HUDEP-2 (cell line): ENCODE measurements at regions not wholly inside any gene's neighbourhood (a gene's known extent, or its start where the extent isn't known, plus 50 kb on each side); places are given as distances from the start of the nearest gene placed in this dataset.

Source experiments
- DNase-seq, 76 experiments: peaks; one replicate each; lab custom pipeline; 2025; ENCODE audit not compliant: unreplicated experiment in 76 of 76; lab: John Stamatoyannopoulos, UW

DNA sequence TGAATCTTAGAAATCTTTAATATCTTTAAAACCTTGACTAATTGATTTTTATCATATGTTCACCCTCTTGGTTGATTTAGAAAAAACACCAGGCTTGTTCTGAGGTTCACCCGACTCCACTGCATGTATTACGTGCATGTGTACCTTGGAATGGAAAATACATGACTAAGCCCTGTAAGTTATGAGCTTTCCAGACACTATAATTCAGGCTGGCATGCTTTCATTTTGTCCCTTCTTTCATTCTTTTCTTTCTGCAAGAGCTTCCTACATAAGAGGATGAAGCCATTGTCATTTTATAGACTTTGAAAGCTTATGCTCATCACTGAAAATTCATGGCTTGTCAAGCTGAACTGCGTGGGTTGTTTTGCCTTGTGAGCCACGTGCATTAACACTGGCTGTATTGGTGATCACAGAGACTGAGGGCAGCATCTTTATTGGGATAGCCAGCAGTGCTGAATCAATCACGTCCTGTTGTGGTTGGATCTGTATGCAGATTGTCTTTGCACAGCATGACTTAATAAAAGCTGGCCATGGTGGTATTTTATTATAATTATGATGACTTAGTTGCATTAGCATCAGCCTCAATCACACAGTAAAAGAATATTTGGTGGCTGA lies 141.9 kb downstream of the SLIT2 start:
- no peak for DNase-seq

DNA sequence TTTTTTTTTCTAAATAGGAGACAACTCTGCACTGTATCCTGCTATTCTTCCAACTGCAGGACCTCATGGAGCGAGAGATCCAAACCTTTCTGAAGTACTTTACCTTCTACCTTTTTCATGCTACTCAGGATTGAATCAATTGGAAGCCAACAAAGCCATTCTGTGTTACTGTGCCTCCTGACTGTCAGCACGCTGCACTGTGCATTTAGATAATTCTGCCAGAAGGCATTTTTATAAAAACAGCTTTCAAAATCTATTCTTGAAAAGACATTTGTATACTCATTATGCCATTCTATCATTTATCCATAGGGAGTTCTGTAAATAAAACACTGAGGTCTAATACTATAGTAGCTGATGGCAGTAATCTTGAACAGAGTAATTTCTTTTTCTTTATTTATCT lies 142.8 kb downstream of the SLIT2 start:
- no peak for DNase-seq

DNA sequence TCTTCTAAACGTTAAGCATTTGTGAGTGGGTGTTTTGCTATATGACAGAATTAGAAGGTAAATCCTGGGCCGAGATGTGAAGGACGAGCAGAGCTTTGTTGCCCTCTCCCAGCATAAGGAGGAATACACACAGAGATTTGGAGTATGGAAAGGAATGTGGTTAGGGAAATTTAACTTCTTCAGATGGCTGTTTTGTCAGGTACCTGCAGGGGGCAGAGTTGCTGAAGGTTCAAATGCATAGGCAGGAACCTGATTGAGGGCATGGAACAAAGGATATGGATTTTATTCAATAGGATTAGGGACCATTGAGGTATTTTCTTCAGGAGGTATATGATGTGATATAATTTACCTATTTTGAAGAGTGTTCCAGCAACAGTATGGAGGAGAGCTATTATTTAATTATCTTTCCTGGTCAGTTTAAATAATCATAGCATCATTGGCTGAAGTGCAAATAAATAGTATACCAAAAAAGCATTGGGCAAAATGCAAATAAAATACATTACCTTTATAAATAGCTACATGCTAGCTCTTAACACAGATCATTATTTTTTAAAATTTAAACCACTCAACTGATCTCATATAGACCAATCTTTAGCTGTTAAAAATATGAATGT lies 143.6 kb downstream of the SLIT2 start:
- DNase-seq = peak in 27 of 76 experiments; percentile 0 to 37 (median 7)

DNA sequence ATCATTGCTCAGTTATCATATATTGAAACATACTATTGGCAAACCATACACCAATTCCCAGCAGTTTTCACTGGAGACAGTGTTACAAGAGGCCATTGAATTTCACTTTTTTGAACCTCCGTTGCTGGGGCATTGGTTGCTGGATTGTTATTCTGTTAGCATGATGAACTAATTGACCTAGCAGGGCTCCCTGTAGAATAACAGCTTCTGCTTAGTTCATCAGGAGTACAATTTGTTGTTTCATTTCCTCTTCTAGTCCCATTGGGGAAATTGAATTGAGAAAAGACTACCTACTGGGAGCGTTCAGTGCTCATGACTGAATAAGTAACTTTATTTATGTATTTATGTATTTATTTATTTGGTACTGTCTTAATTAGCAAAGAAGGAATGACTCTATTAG lies 151.6 kb downstream of the SLIT2 start:
- DNase-seq = no peak

DNA sequence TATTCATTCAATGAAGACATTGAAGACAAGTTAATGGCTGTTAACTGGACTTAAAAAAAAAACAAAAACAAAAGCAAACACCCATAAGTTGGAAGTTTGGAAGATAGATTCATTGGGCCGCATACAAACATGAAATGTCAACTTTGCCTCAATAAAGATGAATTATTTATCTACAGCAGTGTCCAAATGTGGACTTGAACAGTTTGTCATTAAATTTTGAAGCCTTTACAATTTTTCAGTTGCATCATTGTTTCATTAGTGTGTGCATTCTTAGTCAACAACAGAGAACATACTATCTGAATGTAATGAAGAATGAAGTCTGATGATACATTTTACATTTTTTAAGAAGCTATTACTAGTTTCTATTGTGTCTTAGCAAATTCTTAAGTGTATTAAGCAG lies 152.1 kb downstream of the SLIT2 start:
- no peak for DNase-seq

DNA sequence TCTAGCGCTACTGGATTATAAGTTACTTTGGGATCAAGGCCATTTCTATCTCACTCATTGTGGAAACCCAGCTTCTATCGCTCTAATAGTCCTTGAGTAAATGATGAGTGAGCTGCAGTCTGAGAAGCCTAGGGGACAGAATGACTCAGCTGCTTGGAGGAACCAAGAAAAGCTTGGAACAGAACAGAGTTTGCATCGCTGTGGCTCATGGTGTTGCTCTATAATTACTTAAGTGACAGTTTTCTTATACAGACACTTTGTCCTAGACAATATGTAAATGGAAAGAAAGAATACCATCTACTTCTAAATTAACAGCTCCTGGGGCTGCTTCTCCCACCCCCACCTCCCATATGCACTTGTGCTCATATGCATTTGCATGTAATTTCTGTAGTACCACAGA lies 156.9 kb downstream of the SLIT2 start:
- no peak for DNase-seq

DNA sequence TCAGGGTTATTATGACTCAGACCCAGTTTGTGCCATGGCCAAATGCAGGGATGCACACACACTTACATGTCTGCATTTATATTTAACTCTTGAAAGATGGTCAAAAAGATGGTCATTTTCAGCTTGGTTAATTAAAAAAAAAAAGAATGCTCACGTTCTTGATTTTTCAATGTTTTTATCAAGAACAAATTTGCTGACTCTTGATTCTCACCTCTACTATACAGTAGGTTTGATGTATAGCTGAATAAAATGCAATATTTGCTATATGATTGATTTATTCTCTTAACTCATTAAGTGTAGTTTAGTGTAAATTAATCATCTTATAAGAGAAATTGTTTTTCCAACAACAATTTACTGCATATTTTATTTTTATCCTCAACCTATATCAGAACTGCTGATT lies 160.4 kb downstream of the SLIT2 start:
- DNase-seq = no peak

DNA sequence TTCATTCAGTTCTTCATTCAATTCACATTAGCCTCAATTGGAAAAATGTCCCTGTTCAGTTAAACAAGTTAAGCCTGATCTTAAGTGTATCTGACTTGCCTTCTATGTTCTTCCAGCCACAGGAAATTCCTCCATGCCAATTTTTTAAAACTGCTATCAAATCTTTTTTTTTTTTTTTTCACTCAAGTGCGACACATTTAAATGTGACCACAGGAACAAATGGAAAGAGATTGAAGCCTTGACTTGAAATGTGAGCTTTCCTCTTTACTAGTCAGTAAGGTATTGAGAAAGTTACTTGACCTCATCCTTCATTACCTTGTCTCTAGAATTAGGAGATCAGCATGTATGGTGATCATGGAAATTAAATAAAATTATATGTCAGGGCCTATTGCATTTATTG lies 165.1 kb downstream of the SLIT2 start:
- no peak for DNase-seq

DNA sequence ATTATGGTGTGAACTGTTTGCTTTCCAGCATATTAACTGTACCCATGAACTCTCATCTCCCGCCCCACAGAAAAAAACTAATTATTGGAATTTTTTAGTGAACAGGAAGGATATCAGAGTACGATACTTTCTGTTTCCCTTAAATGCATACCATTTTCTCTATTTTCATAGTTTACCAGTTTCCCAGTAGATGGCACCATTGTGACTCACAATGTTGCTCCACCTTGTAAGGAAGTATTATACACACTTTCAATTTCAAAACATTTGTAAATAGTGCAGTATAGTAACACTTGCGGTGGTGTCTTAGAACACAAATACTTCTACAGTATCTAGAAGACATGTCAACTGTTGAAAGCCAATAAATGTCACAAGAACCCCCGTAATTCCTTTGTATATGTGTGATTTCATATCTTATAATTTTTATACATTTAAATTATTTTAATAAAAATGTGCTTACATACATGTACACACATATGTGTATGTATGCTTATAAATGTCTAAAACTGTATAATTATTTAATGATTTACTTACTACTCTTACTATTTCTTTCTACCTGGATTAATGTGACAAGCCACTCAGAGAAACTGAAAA lies 167.3 kb downstream of the SLIT2 start:
- peak in 27 of 76 experiments; percentile 0 to 56 (median 20) for DNase-seq

DNA sequence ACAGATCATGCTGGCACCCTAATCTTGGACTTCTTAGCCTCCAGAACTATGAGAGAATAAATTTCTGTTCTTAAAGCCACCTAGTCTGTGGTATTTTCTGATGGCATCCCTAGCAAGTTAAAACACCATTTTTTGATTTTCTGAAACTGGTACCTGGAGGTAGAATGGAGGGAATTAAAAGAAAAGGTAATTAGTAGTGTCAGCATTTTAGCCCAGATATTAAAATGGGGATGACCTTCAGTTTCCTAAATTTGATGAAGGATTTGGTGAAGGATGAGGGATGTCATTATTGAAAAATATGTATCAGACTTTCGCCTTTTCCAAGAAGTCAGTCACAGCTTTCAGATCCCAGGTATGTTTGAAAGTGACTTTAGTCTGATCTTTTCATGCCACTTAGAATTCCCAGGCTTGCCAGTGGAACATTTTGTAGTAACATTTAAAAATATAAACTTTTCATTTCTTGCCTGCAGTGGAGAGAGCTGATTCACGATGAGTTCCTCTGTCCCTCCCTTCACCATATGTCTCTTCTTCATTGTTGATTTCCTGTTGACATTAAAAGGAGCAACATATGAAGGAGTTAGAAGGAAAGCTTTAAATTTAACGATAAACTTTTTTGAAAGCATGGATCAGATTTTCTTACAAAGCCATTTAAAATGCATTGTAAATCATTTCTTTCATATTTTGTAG lies 169.4 kb downstream of the SLIT2 start:
- DNase-seq = no peak

DNA sequence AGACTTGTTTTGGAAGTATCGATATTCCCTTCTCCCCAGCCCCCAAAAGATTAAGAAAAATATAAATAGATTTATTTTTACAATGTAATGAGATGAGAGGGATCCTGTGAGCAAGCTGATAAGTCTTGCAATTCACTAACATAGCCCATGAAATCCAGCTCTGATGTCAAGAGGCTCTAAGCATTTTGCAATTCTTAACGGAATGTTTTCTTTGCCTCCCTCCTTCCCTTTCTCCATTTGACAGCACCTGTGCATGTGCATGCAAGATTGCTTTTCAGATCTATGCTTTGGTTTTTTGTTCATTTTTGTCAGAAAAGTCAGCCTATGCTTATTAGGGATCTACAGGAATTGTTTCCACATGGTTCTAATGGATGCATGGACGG lies 169.9 kb downstream of the SLIT2 start:
- no peak for DNase-seq

DNA sequence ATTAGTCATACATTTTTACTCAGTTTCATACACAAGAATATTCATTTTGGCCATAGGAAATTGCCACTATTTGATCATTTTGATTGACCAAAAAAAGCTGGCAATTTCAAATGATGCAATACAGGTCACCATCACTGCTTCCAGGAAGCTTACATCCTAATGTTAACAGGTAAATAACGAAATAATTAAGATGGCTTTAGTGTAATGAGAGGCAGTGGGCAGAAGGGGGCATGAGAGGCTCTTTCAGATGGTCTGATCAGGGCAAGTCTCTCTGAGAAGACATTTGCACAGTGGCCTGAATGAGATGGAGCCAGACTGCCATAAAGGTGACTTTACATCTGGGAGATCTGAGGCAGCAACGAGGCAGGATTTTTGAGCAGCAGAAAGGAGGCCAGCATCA lies 170.7 kb downstream of the SLIT2 start:
- DNase-seq = peak in 57 of 76 experiments; percentile 0 to 74 (median 12)

DNA sequence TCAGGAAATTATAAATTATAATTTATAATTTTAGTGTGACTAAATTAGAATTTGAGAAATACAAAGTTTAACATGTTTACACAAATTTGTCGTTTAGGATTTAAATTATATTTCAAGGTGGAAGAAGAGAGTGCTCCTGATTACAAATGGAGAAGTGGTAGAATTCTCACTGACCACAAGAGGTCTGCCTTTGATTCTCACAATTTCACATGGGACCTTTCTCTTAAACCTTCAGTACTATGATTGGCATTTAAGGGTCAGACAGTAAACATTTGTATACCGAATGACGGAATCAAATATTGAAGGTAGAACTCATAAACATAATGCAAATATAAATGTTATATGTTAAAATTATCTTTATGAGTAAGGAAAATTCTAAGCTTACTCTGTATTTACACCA lies 171.7 kb downstream of the SLIT2 start:
- no peak for DNase-seq

DNA sequence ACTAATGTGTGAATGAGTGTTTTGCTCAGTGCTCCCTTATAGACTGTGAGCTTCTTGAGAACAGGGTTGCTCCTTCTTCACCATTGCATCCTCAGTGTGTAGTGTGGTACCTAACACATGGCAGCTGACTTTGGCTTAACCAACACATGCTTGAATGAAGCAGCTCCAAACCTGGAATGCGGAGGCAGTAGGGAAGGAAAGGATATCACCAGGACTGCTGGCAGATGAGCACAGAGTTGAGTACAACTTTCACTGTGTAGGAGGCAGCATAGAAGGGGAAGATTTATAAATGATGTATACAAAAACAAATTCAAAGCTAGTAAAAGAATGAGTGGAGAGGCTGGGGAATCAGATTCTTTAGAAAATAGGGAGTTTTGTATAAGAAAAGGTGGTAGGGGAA lies 174.3 kb downstream of the SLIT2 start:
- DNase-seq = no peak

DNA sequence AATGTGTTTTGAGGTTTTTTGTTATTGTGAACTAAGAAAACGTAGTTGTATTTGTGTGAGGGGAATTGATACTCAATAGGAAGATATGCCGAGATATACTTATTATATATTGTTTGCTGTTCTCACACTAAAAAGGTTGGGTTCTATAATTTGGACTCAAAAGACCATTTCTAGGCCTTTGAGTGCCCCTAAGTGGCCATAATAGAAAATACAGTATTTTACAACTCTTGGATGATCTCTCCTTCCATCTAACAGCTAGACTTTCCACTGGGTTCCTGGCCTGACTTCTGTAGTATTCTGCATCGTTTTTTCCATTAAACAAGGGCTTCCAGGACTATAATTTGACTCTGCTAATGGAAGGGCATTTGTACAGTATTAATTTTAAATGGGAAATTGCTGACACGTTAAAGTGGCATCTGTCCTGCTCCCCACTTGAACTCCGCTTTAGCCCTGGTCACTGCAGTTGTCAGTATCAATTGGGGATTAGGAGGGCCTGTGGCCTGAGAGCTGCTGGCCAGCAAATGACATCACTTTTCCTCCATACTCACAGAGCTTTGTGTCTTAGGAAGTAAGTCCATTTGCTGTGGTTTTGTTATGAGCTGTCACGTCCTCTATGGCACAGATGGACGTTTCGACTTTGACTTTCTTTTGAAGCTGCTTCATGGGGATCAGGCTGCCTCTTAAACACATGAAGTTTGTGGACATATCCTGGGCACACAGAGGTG lies 176.9 kb downstream of the SLIT2 start:
- DNase-seq = peak in 1 of 76 experiments; percentile 6

DNA sequence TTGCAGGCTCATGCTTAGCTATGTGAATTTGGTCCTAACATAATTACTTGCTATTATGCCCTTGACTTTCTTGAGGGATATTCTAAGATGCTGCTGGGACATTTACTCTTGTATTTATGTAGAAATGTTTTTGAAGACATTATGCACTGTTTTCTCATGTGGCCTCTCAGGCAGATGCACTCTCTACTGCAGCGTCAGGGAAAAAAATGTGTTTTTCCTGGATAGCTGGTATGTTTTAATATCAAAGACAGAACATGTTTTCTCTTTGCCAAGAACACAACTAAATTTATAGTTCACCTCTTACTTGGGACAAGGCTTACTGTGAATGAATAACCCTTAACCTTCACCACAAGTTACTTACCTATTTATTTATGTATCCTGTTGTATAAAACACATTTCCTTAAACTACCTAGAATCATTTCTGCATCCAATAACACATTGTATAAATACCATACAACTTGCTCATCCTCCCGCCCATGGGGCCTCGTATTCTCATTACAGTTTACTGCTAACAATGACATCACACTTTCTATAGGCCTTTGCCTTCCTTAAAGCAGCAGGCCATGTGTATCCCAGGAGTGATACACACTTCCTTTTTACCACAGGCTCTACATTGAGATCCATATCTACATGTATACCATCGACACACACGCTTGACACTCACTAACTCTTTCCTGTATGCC lies 178.7 kb downstream of the SLIT2 start:
- DNase-seq = no peak

DNA sequence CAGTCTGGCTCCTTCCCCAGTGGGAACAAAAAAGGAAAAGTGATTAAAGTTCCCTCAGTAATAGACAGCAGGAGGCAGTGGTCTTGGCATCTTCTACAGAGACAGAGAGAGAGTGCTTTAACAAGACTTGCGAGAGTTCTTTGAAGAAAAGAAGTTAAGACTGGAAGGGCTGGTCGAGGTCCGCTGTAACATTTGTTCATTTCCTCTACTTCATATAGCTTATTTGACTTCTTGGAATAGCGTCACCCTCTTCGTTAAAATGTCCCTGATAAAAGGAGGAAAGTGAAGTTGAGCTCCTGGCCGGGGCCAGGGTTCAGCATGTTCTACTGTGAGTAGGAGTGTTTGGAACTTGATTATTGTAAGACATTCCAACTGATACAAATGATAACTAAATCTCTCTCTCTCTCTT lies 179.8 kb downstream of the SLIT2 start:
- DNase-seq = no peak

DNA sequence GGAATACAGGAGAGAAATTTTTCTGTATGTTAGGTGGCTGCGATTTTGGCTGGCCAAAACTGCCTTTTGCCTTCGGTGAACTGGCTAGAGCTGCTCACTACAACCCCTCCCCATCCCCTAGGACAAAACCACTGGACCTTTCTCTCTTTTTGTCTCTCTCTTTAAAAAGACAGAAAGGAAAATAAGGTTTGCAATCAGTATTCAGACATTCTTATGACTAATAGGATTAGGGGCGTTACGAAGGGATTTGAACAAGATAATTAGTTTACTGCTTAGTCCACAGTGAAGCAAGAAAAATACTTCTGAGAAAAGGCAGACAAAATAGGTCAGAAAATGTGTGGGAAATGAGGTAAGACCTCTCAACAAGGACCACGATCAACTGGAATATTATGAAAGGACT lies 180.4 kb downstream of the SLIT2 start:
- DNase-seq = no peak

DNA sequence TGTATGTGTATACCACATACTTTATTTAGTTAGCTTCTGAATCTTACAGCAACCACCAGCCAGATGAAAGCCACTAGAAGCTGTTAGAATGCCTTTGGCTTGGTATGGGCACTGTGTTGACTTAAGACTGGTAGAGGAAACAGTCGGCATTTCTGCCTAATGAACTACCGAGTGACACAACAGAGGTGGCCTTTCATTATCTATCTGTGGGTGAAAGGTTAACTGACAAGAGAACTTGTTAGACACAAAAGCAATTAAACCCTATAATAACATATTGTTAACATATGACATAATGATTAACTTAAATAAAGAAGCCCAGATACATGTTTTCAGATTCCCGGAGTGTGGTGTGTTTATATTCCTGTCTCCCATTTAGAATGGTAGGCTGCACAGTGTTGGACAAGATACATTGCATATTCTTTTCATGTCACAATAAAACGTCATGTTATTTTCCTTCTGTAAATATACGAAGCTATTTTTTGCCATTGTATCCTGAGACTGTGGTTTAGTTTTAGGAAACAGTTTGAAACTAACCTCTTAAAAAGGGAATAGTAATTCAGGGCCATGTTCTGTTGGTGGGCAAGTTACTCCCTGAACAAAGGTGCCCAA lies 181.5 kb downstream of the SLIT2 start:
- DNase-seq = no peak

DNA sequence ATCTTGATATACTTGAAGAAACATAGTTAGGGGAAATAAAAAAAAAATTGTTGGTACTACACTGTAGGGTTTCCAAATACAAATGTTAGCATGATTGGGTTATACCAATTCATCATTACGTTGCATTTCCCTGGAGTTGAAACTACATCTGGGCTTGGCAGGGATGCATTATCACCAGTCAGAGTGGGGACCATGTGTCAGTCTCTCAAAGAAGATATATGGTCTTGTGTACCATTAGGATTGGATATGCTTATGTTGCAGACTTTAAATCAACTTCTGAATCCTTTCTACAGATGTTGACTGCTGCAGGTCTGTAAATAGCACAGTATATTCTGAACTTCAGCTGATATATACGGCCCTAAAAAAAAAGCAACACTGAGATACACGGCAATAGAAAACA lies 188.5 kb downstream of the SLIT2 start:
- DNase-seq = no peak
